GM18499 (cell line): ENCODE measurements at regions not wholly inside any gene's neighbourhood (a gene's known extent, or its start where the extent isn't known, plus 50 kb on each side); places are given as distances from the start of the nearest gene placed in this dataset.

Source experiments
- ATAC-seq: cut with Tn5 transposase; IDR thresholded peaks from one replicate; pipeline ENCODE4 v1.9.1; 2021; ENCODE audit warnings: moderate number of reproducible peaks; ENCODE audit not compliant: insufficient read depth, unreplicated experiment

- no peak for ATAC-seq
Measured at GRCh38 chr4:136731025-136731424, 801.3 kb downstream of the PCDH18 start.

GRCh38 chr4:136725286-136726081 is 806.8 kb downstream of the PCDH18 start:
- no peak for ATAC-seq

DNA sequence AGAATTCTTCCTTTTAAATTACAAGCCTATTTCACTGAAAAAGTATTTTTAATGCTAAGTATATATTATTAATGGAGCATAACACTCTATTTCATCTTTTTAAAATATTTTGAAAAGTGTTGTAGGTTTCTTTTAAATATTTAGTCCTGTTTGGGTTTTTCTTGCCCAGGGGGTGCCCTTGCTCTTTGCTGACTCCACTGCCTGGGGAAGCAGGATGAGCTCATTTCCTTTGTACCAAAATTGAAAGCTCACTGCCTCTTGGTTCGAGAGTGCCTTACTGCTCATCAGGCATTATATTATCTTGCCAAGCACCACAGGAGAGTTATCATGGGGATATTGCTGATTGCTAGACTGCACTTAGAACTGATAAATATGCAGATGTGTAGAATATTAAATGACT is 819.2 kb downstream of the PCDH18 start:
- ATAC-seq, result no peak

- ATAC-seq, result no peak
Measured at GRCh38 chr4:136709897-136710296, 822.4 kb downstream of the PCDH18 start.

DNA sequence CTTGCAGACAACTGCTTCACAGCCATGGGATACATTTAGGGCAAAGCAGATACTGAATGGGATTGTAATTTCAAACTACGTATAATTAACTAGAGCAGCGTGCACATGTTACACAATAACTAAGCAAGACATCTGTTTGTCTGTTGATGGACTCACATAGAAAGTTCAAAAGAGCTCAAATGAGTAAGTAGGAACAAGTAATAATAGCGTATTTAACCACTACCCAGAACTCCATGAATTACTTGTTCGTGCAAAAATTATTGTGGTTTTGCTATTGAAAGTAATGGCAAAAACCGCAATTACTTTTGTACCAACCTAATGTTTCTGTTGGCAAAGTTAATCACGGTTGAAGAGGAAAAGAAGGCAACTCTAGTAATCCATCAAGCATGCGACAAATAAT is 825.4 kb downstream of the PCDH18 start:
- ATAC-seq, result no peak

- no peak for ATAC-seq
Measured at GRCh38 chr4:136699905-136700304, 832.4 kb downstream of the PCDH18 start.

DNA sequence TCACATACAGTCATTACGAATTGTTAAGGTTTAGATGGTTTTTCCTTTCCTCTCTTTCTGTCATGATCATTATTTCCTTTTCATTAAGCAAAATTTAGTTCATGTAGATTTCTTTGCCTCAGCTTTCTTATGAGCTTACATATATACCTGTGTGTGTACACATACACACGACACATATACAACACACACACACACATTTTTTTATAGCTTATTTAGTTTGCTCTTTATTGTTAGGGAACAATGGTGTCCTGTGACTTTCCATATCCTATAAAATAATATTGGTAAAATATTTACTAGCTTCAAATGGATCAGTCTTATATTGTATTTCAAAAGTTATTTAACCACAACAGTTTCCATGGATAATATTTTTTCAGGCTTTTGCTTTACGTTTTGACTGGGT is 840.7 kb downstream of the PCDH18 start:
- no peak for ATAC-seq

GRCh38 chr4:136690360-136690759 is 841.9 kb downstream of the PCDH18 start:
- no peak for ATAC-seq

GRCh38 chr4:136687596-136687995 is 844.7 kb downstream of the PCDH18 start:
- no peak for ATAC-seq

- ATAC-seq, result no peak
Measured at GRCh38 chr4:136687118-136687517, 845.2 kb downstream of the PCDH18 start.

GRCh38 chr4:136680761-136681160 is 851.5 kb downstream of the PCDH18 start:
- ATAC-seq, result no peak

DNA sequence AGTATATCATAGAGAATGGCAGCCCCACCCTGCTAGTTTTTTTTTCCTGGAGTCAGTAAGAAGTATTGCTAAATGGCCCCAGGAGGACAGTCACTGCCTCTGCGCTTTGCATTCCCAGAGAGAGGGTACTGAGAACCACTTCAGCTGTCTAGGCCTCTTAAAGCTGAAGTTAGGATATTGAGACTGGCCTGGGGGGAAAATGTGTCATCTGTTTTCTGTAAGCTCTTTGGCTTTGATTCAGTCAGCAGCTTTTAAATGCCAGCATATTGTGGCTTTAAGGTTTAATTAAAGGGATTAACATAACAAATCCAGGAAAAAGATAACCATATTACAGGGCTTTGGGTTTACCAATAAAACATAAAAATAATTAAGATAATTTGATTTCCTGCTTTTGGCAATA is 852.0 kb downstream of the PCDH18 start:
- no peak for ATAC-seq

GRCh38 chr4:136670265-136670664 is 862.0 kb downstream of the PCDH18 start:
- ATAC-seq, result no peak

GRCh38 chr4:136664988-136665387 is 867.3 kb downstream of the PCDH18 start:
- ATAC-seq, result no peak

GRCh38 chr4:136662539-136662938 is 869.8 kb downstream of the PCDH18 start:
- no peak for ATAC-seq

GRCh38 chr4:136653640-136654406 is 878.5 kb downstream of the PCDH18 start:
- no peak for ATAC-seq

DNA sequence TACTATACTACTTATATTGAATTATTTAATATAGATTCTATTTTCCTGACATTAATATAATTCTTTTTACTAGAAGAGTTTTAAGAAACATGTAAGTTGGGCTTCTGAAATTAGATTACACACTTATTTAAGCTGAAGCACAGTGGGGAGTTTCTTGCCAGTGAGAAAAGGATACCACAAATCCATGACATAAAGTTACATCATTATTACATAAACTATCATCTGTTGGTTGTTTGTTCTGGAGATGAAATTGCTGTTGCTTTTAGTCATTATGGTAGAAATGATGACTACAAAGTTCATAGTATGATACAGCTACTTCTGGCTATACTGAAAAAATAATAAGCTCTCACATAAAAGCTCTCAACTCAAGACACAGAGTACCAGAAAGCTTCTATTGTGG is 880.4 kb downstream of the PCDH18 start:
- no peak for ATAC-seq

DNA sequence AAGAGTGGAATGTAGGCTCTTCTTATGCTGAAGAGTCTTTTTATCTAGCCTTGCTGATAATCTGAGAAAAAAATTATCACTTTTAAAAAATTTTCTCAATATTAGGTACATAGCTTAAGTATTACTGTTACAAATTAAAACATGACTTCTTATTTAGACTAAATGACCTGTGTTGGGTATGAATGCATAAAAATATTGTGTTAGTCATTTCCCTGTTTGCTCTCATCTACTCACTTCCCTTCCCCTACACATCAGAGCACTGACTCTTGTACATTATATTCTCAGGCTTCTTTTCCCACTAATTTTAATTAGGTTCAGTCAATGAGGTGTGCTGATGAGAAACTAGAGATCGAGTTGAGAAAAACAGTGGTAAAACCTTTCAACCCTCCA is 881.0 kb downstream of the PCDH18 start:
- no peak for ATAC-seq

- ATAC-seq, result no peak
Measured at GRCh38 chr4:136650541-136651277, 881.6 kb downstream of the PCDH18 start.

DNA sequence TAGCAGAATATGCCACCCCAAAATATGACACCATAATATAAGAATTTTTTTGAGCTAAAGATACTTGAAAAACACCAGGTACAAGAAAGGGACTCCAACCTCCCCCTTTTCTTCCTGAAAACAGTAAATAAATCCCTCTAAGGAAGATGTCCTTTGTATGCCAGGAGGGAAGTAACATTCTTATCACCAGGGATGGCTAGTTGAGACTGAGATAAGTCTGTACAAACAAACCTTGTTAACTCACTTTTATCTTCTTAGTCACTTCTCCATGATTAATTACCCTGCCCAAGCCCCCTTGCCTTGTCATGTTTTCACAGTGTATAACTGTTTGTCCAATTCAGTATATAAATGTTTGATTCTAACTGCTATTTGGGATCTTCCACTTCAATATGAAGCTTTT is 888.0 kb downstream of the PCDH18 start:
- ATAC-seq, result no peak

DNA sequence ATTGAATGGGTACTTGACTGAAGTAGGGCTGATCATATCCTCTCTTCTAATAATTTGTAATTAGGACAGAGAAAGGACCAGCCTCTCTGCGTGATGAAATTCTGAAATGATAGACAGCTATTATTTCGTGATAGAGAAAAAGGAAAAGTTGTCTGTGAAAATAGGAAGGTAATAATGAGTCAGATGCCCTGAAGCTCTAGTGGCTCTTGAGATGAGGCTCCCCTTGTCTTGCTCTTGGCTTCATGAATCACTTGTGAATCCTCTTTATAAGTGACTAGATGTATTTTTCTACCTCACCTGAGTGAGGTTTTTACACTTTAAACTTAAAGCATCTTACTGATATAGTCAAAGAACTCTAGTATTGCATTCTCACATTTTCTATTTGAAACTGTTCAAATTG is 888.9 kb downstream of the PCDH18 start:
- no peak for ATAC-seq
